BLaER1 treated with 17β-estradiol and CSF1 and Interleukin-3, amounts not matched to agents 10 nM and 100 nM (cell line): ENCODE measurements at regions not wholly inside any gene's neighbourhood (a gene's known extent, or its start where the extent isn't known, plus 50 kb on each side); places are given as distances from the start of the nearest gene placed in this dataset.
A peak's percentile ranks its signal among the peaks of the same experiment; 100 is the strongest.

Experiments used
- H3K27ac ChIP-seq, 11 experiments: shearing (Covaris generic); formaldehyde crosslinking; 2 replicates each; pipeline ENCODE4 v1.8.1; 2022
- H3K27me3 ChIP-seq, 11 experiments: shearing (Covaris generic); formaldehyde crosslinking; 2 replicates each; pipeline ENCODE4 v1.8.1; 2022
- H3K36me3 ChIP-seq, 11 experiments: shearing (Covaris generic); formaldehyde crosslinking; 2 replicates each; pipeline ENCODE4 v1.8.1; 2022
- H3K4me1 ChIP-seq, 10 experiments: shearing (Covaris generic); formaldehyde crosslinking; 2 replicates each; pipeline ENCODE4 v1.8.1; 2022
- H3K4me2 ChIP-seq, 11 experiments: shearing (Covaris generic); formaldehyde crosslinking; 2 replicates each; pipeline ENCODE4 v1.8.1; 2022
- H3K4me3 ChIP-seq, 10 experiments: shearing (Covaris generic); formaldehyde crosslinking; 2 replicates each; pipeline ENCODE4 v1.8.1; 2022
- H3K9ac ChIP-seq, 11 experiments: shearing (Covaris generic); formaldehyde crosslinking; 2 replicates each; pipeline ENCODE4 v1.8.1; 2022
- H3K9me3 ChIP-seq, 11 experiments: shearing (Covaris generic); formaldehyde crosslinking; replicated peaks in 1 of 11; 2 replicates each; pipeline ENCODE4 v1.8.1; 2022
- H4K20me1 ChIP-seq, 11 experiments: shearing (Covaris generic); formaldehyde crosslinking; 2 replicates each; pipeline ENCODE4 v1.8.1; 2022
- Cebpa-rat ChIP-seq, 11 experiments: shearing (Covaris generic); IDR thresholded peaks; 2 replicates each; pipeline ENCODE4 v1.8.1; 2022

GRCh38 chr10:131748831-131749766, 151.7 kb upstream of the PPP2R2D start:
- peak overlapping the region in 2 of 11 experiments; percentile 18 to 20; a peak in 1 of 22 replicates for H3K9ac ChIP-seq
- H3K4me2 ChIP-seq: peak overlapping the region; percentile 55 to 98 (median 93)
- TF ChIP-seq Cebpa-rat (IDR thresholded peaks at IDR 0.05): no peak
- H3K4me1 ChIP-seq: peaks cover 26 to 84% (median 80%) of the 10 kb centered on the region in 10 experiments
- no peak overlapping the region for H3K27ac ChIP-seq
- no peaks in the 10 kb centered on the region for H3K9me3 ChIP-seq
- no peak overlapping the region; a peak in 2 of 20 replicates for H3K4me3 ChIP-seq
- peaks cover 5 to 67% (median 13%) of the 10 kb centered on the region in 11 experiments; a peak in 16 of 22 replicates for H3K27me3 ChIP-seq
- H3K36me3 ChIP-seq: no peaks in the 10 kb centered on the region
- peaks cover 0 to 23% (median 0%) of the 10 kb centered on the region in 11 experiments; a peak in 5 of 22 replicates for H4K20me1 ChIP-seq

- Histone ChIP-seq H3K4me3 (no peak overlapping the region; a peak in 1 of 20 replicates), H3K9me3 (no peaks in the 10 kb centered on the region), H4K20me1 (peaks cover 0 to 23% (median 0%) of the 10 kb centered on the region in 11 experiments; a peak in 5 of 22 replicates), H3K4me2 (peak overlapping the region; percentile 55 to 98 (median 93)), H3K9ac (peak overlapping the region in 2 of 11 experiments; percentile 18 to 20; a peak in 1 of 22 replicates), H3K36me3 (no peaks in the 10 kb centered on the region), H3K27ac (no peak overlapping the region), H3K27me3 (peaks cover 5 to 61% (median 12%) of the 10 kb centered on the region in 11 experiments; a peak in 16 of 22 replicates), H3K4me1 (peaks cover 19 to 77% (median 74%) of the 10 kb centered on the region in 10 experiments)
- no peak for TF ChIP-seq Cebpa-rat (IDR thresholded peaks at IDR 0.05)
Observed at GRCh38 chr10:131749767-131750142, 151.1 kb upstream of the PPP2R2D start.

- peaks cover 15 to 77% (median 71%) of the 10 kb centered on the region in 10 experiments for H3K4me1 ChIP-seq
- no peak overlapping the region for H3K27ac ChIP-seq
- H3K9me3 ChIP-seq: no peaks in the 10 kb centered on the region
- H3K9ac ChIP-seq: peak overlapping the region in 1 of 11 experiments; percentile 20; a peak in 1 of 22 replicates
- peaks cover 0 to 23% (median 0%) of the 10 kb centered on the region in 11 experiments; a peak in 5 of 22 replicates for H4K20me1 ChIP-seq
- H3K36me3 ChIP-seq: no peaks in the 10 kb centered on the region
- H3K4me3 ChIP-seq: no peak overlapping the region
- no peak for TF ChIP-seq Cebpa-rat (IDR thresholded peaks at IDR 0.05)
- H3K27me3 ChIP-seq: peaks cover 0 to 55% (median 6%) of the 10 kb centered on the region in 11 experiments; a peak in 15 of 22 replicates
- peak overlapping the region in 10 of 11 experiments; percentile 63 to 98 (median 94); a peak in 20 of 22 replicates for H3K4me2 ChIP-seq
Observed at GRCh38 chr10:131750171-131750895, 150.5 kb upstream of the PPP2R2D start.

GRCh38 chr10:131750973-131751826, 149.6 kb upstream of the PPP2R2D start:
- TF ChIP-seq Cebpa-rat (IDR thresholded peaks at IDR 0.05): no peak
- Histone ChIP-seq H3K9ac (peak overlapping the region in 4 of 11 experiments; percentile 1 to 54 (median 9); a peak in 3 of 22 replicates), H3K36me3 (no peaks in the 10 kb centered on the region), H4K20me1 (peaks cover 0 to 23% (median 0%) of the 10 kb centered on the region in 11 experiments; a peak in 5 of 22 replicates), H3K4me1 (peaks cover 11 to 77% (median 71%) of the 10 kb centered on the region in 10 experiments), H3K27me3 (peaks cover 0 to 46% (median 0%) of the 10 kb centered on the region in 11 experiments; a peak in 10 of 22 replicates), H3K4me2 (peak overlapping the region in 9 of 11 experiments; percentile 76 to 98 (median 94); a peak in 18 of 22 replicates), H3K27ac (no peak overlapping the region), H3K4me3 (no peak overlapping the region; a peak in 1 of 20 replicates), H3K9me3 (no peaks in the 10 kb centered on the region)

GRCh38 chr10:131751827-131752775, 148.7 kb upstream of the PPP2R2D start:
- Histone ChIP-seq H3K9ac (peak overlapping the region in 4 of 11 experiments; percentile 1 to 54 (median 9); a peak in 3 of 22 replicates), H4K20me1 (peaks cover 0 to 23% (median 0%) of the 10 kb centered on the region in 11 experiments; a peak in 5 of 22 replicates), H3K4me3 (no peak overlapping the region; a peak in 1 of 20 replicates), H3K4me1 (peaks cover 11 to 77% (median 70%) of the 10 kb centered on the region in 10 experiments), H3K36me3 (no peaks in the 10 kb centered on the region), H3K4me2 (peak overlapping the region in 9 of 11 experiments; percentile 76 to 98 (median 94); a peak in 17 of 22 replicates), H3K9me3 (no peaks in the 10 kb centered on the region), H3K27ac (no peak overlapping the region), H3K27me3 (peaks cover 0 to 44% (median 0%) of the 10 kb centered on the region in 11 experiments; a peak in 10 of 22 replicates)
- TF ChIP-seq Cebpa-rat (IDR thresholded peaks at IDR 0.05): no peak

- no peak overlapping the region for H3K9ac ChIP-seq
- H3K4me3 ChIP-seq: no peak overlapping the region
- H3K4me2 ChIP-seq: no peak overlapping the region
- TF ChIP-seq Cebpa-rat (IDR thresholded peaks at IDR 0.05): no peak
- peaks cover 13 to 77% (median 65%) of the 10 kb centered on the region in 10 experiments for H3K4me1 ChIP-seq
- peaks cover 0 to 23% (median 0%) of the 10 kb centered on the region in 11 experiments; a peak in 4 of 22 replicates for H4K20me1 ChIP-seq
- H3K27me3 ChIP-seq: peaks cover 0 to 31% (median 0%) of the 10 kb centered on the region in 11 experiments; a peak in 10 of 22 replicates
- H3K27ac ChIP-seq: no peak overlapping the region
- H3K36me3 ChIP-seq: no peaks in the 10 kb centered on the region
- no peaks in the 10 kb centered on the region for H3K9me3 ChIP-seq
Observed at GRCh38 chr10:131753336-131753735, 147.5 kb upstream of the PPP2R2D start.

GRCh38 chr10:131755200-131755599, 145.6 kb upstream of the PPP2R2D start:
- Histone ChIP-seq H3K4me2 (peak overlapping the region in 7 of 11 experiments; percentile 27 to 81 (median 74); a peak in 11 of 22 replicates), H3K4me3 (no peak overlapping the region), H3K9me3 (no peaks in the 10 kb centered on the region), H3K27ac (no peak overlapping the region), H3K36me3 (no peaks in the 10 kb centered on the region), H3K4me1 (peaks cover 5 to 77% (median 64%) of the 10 kb centered on the region in 10 experiments), H4K20me1 (peaks cover 0 to 16% (median 0%) of the 10 kb centered on the region in 11 experiments; a peak in 1 of 22 replicates), H3K9ac (no peak overlapping the region), H3K27me3 (peaks cover 0 to 19% (median 0%) of the 10 kb centered on the region in 11 experiments; a peak in 9 of 22 replicates)
- TF ChIP-seq Cebpa-rat (IDR thresholded peaks at IDR 0.05): no peak
